HL-60 (cell line): ENCODE measurements at regions not wholly inside any gene's neighbourhood (a gene's known extent, or its start where the extent isn't known, plus 50 kb on each side); places are given as distances from the start of the nearest gene placed in this dataset.

ENCODE experiments used
- DNase-seq, 2 experiments: peaks; one replicate each; pipeline ENCODE4 v3.0.0-alpha.2; 2010 to 2020; ENCODE audit warnings: low read depth in 1 of 2, low spot score in 1 of 2
- H3K27ac ChIP-seq: fragments of 250-450 bp; sonication (Bioruptor Pico); replicated peaks from 2 replicates; pipeline ENCODE4 v1.5.1; 2020; ENCODE audit warnings: mild to moderate bottlenecking, moderate library complexity
- H3K27me3 ChIP-seq: fragments of 250-450 bp; sonication (Bioruptor Pico); 2 replicates; pipeline ENCODE4 v1.5.1; 2021; ENCODE audit warnings: mild to moderate bottlenecking, moderate library complexity; ENCODE audit not compliant: insufficient read depth, poor library complexity, severe bottlenecking
- H3K4me3 ChIP-seq: replicated peaks from 2 replicates; pipeline ENCODE4 v1.5.1; 2011; ENCODE audit warnings: mild to moderate bottlenecking, control low read depth, low read length; ENCODE audit not compliant: insufficient read depth
- GABPA ChIP-seq: IDR thresholded peaks from 2 replicates; pipeline ENCODE4 v1.6.1; 2012; ENCODE audit warnings: low read depth
- POLR2AphosphoS5 ChIP-seq: IDR thresholded peaks from 2 replicates; pipeline ENCODE4 v1.6.1; 2012; ENCODE audit warnings: low read depth
- SPI1 ChIP-seq: IDR thresholded peaks from 2 replicates; pipeline ENCODE4 v1.6.1; 2012; ENCODE audit warnings: low read depth, mild to moderate bottlenecking, borderline replicate concordance
- TF ChIP-seq, protein P1 (sequence below): IDR thresholded peaks from 2 replicates; pipeline ENCODE4 v1.6.1; 2012; ENCODE audit warnings: low read depth; ENCODE audit not compliant: insufficient replicate concordance
- TF ChIP-seq, protein P2 (sequence below): IDR thresholded peaks from one replicate; pipeline ENCODE4 v1.5.1; 2011; ENCODE audit warnings: low read length, control low read depth, inconsistent platforms; ENCODE audit not compliant: insufficient read depth

DNA sequence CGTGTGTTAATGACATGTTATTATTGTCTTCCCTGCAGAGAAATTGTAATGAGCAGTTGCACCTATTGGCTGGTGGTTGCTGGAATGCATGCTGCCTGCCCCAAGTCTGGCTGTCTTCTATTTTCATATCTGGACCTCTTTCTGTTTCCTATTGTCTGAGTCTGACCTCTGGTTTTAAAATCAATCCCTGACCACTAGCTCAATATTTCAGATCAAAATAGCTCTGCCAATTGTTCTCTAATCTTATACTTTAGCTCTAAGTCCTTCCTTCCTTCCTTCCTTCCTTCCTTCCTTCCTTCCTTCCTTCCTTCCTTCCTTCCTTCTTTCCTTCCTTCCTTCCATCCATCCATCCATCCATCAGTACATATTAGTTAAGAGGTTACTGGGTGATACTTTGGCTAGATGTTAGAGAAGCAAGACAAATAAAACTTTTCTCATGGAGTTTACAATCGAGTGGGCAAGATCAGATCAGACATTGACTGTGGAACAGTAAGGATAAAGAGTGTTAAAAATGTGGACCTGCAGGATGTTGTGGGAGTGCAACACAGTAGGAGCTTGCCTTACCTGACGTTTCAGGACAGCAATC is 417.1 kb downstream of the SOCS6 start:
- TF ChIP-seq SPI1 (no peak), POLR2AphosphoS5 (no peak), GABPA (no peak)
- TF ChIP-seq, protein P1, sequence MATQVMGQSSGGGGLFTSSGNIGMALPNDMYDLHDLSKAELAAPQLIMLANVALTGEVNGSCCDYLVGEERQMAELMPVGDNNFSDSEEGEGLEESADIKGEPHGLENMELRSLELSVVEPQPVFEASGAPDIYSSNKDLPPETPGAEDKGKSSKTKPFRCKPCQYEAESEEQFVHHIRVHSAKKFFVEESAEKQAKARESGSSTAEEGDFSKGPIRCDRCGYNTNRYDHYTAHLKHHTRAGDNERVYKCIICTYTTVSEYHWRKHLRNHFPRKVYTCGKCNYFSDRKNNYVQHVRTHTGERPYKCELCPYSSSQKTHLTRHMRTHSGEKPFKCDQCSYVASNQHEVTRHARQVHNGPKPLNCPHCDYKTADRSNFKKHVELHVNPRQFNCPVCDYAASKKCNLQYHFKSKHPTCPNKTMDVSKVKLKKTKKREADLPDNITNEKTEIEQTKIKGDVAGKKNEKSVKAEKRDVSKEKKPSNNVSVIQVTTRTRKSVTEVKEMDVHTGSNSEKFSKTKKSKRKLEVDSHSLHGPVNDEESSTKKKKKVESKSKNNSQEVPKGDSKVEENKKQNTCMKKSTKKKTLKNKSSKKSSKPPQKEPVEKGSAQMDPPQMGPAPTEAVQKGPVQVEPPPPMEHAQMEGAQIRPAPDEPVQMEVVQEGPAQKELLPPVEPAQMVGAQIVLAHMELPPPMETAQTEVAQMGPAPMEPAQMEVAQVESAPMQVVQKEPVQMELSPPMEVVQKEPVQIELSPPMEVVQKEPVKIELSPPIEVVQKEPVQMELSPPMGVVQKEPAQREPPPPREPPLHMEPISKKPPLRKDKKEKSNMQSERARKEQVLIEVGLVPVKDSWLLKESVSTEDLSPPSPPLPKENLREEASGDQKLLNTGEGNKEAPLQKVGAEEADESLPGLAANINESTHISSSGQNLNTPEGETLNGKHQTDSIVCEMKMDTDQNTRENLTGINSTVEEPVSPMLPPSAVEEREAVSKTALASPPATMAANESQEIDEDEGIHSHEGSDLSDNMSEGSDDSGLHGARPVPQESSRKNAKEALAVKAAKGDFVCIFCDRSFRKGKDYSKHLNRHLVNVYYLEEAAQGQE = no peak
- TF ChIP-seq, protein P2, sequence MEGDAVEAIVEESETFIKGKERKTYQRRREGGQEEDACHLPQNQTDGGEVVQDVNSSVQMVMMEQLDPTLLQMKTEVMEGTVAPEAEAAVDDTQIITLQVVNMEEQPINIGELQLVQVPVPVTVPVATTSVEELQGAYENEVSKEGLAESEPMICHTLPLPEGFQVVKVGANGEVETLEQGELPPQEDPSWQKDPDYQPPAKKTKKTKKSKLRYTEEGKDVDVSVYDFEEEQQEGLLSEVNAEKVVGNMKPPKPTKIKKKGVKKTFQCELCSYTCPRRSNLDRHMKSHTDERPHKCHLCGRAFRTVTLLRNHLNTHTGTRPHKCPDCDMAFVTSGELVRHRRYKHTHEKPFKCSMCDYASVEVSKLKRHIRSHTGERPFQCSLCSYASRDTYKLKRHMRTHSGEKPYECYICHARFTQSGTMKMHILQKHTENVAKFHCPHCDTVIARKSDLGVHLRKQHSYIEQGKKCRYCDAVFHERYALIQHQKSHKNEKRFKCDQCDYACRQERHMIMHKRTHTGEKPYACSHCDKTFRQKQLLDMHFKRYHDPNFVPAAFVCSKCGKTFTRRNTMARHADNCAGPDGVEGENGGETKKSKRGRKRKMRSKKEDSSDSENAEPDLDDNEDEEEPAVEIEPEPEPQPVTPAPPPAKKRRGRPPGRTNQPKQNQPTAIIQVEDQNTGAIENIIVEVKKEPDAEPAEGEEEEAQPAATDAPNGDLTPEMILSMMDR = no peak
- Histone ChIP-seq H3K27ac (no peak overlapping the region), H3K4me3 (no peak overlapping the region), H3K27me3 (no peaks in the 10 kb centered on the region)
- no peak for DNase-seq

DNA sequence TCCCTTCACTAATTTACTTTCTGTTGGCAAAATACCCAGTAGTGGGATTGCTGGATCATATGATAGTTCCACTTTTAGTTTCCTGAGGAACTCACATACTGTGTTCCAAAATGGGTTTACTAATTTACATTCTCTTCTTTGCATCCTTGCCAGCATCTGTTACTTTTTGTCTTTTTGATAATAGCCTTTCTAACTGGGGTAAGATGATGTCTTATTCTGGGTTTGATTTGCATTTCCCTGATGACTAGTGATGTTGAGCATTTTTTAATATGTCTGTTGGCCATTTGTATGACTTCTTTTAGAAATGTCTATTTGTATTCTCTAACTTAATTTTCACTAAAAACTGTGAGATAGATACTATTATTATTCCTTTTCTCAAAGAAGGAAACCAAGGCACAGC is 411.7 kb downstream of the SOCS6 start:
- no peak for DNase-seq
- Histone ChIP-seq H3K27ac (no peak overlapping the region), H3K27me3 (no peaks in the 10 kb centered on the region), H3K4me3 (no peak overlapping the region)
- TF ChIP-seq GABPA (no peak), POLR2AphosphoS5 (no peak), SPI1 (no peak)
- TF ChIP-seq, protein P1 = no peak
- TF ChIP-seq, protein P2 = no peak

DNA sequence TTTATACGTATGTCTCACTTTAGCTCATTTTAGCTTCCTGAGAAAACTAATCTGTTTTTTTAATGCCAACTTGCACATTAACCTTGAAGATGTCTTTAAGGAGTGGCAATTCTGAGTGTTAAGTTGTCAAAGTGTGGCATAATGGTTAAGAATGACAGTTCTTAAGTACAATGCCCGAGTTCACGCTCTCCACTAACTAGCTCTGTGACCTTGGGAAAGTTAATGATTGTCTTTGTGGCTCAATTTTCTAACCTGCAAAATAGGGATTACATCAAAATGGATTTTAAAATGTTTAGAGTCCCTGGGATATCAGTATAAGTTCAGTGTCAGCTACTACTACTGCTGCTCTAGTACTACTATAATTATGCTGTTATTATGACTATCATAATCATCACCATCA is 409.7 kb downstream of the SOCS6 start:
- H3K27me3 ChIP-seq = no peaks in the 10 kb centered on the region
- DNase-seq = no peak
- TF ChIP-seq, protein P1 = no peak
- TF ChIP-seq SPI1 (no peak), GABPA (no peak), POLR2AphosphoS5 (no peak)
- TF ChIP-seq, protein P2 = no peak
- H3K4me3 ChIP-seq = no peak overlapping the region
- no peak overlapping the region for H3K27ac ChIP-seq
